Activated T-helper 2 cell treated with anti-CD3 and anti-CD28 coated beads, Interferon-gamma antibody, Interleukin-2, Interleukin-4, amounts not matched to agents 10 μg/mL and 5 μg/mL and 100 μg/mL, durations not matched to agents 14 hours and 24 hours and 36 hours (primary cell): ENCODE measurements at regions not wholly inside any gene's neighbourhood (a gene's known extent, or its start where the extent isn't known, plus 50 kb on each side); places are given as distances from the start of the nearest gene placed in this dataset.

Experiments
- DNase-seq: peaks from one replicate; pipeline ENCODE4 v3.0.0; 2021; ENCODE audit warnings: low spot score
- H3K27ac Mint-ChIP-seq: one replicate; pipeline ENCODE4 v1.8.0; 2021; ENCODE audit warnings: mixed read lengths
- H3K27me3 Mint-ChIP-seq: one replicate; pipeline ENCODE4 v1.8.0; 2021; ENCODE audit warnings: low read depth, mixed read lengths
- H3K36me3 Mint-ChIP-seq: one replicate; pipeline ENCODE4 v1.8.0; 2021; ENCODE audit warnings: low read depth, mixed read lengths
- H3K4me1 Mint-ChIP-seq: one replicate; pipeline ENCODE4 v1.8.0; 2021; ENCODE audit warnings: low read depth, mixed read lengths
- H3K4me3 Mint-ChIP-seq: one replicate; pipeline ENCODE4 v1.8.0; 2021; ENCODE audit warnings: low read depth, mild to moderate bottlenecking, moderate library complexity, mixed read lengths
- H3K9me3 Mint-ChIP-seq: one replicate; pipeline ENCODE4 v1.8.0; 2021; ENCODE audit warnings: mixed read lengths
- intact Hi-C: fragments of 100-400 bp; cut with micrococcal nuclease; formaldehyde crosslinking; loops from one replicate; pipeline ENCODE4 v1.15.1; 2023

GRCh38 chr2:121965661-121966060 lies 210.2 kb downstream of the TSN start:
- peaks cover 5% of the 10 kb centered on the region for H3K27me3 Mint-ChIP-seq
- H3K9me3 Mint-ChIP-seq, result no peaks in the 10 kb centered on the region
- H3K4me3 Mint-ChIP-seq, result no peak overlapping the region
- intact Hi-C loops, result no loop called here
- no peaks in the 10 kb centered on the region for H3K4me1 Mint-ChIP-seq
- H3K36me3 Mint-ChIP-seq, result no peaks in the 10 kb centered on the region
- no peak overlapping the region for H3K27ac Mint-ChIP-seq
- DNase-seq, result no peak

GRCh38 chr2:121966663-121967062 lies 211.2 kb downstream of the TSN start:
- H3K9me3 Mint-ChIP-seq, result no peaks in the 10 kb centered on the region
- no peaks in the 10 kb centered on the region for H3K4me1 Mint-ChIP-seq
- intact Hi-C loops, result no loop called here
- no peak overlapping the region for H3K4me3 Mint-ChIP-seq
- no peak overlapping the region for H3K27ac Mint-ChIP-seq
- no peaks in the 10 kb centered on the region for H3K36me3 Mint-ChIP-seq
- H3K27me3 Mint-ChIP-seq, result peaks cover 5% of the 10 kb centered on the region
- DNase-seq, result no peak

- H3K27ac Mint-ChIP-seq, result no peak overlapping the region
- no peaks in the 10 kb centered on the region for H3K4me1 Mint-ChIP-seq
These were observed 213.7 kb downstream of the TSN start for GRCh38 chr2:121969166-121969565.

GRCh38 chr2:121969766-121970639 lies 214.6 kb downstream of the TSN start:
- intact Hi-C loops, result loop anchor here (10.0 kb wide), 1 partner anchor 175 kb away; no protein-coding TSS in a partner anchor
- H3K4me1 Mint-ChIP-seq, result peaks cover 3% of the 10 kb centered on the region
- DNase-seq, result no peak
- H3K36me3 Mint-ChIP-seq, result no peaks in the 10 kb centered on the region
- H3K4me3 Mint-ChIP-seq, result no peak overlapping the region
- H3K27ac Mint-ChIP-seq, result no peak overlapping the region
- H3K9me3 Mint-ChIP-seq, result no peaks in the 10 kb centered on the region
- H3K27me3 Mint-ChIP-seq, result peaks cover 5% of the 10 kb centered on the region

More at GRCh38 chr2:121969166-121969565, 213.7 kb downstream of the TSN start:
- Mint-ChIP-seq H3K4me3 (no peak overlapping the region), H3K9me3 (no peaks in the 10 kb centered on the region), H3K36me3 (no peaks in the 10 kb centered on the region), H3K27me3 (peaks cover 5% of the 10 kb centered on the region)
- intact Hi-C loops, result no loop called here
- no peak for DNase-seq

- no peaks in the 10 kb centered on the region for H3K36me3 Mint-ChIP-seq
- H3K4me3 Mint-ChIP-seq, result no peak overlapping the region
- peaks cover 5% of the 10 kb centered on the region for H3K27me3 Mint-ChIP-seq
- DNase-seq, result no peak
- H3K9me3 Mint-ChIP-seq, result no peaks in the 10 kb centered on the region
- peaks cover 5% of the 10 kb centered on the region for H3K4me1 Mint-ChIP-seq
- intact Hi-C loops, result loop anchor here (10.0 kb wide), 1 partner anchor 173 kb away; no protein-coding TSS in a partner anchor
- H3K27ac Mint-ChIP-seq, result no peak overlapping the region
These were observed 216.8 kb downstream of the TSN start for GRCh38 chr2:121972203-121972602.

GRCh38 chr2:121974897-121975661 lies 219.6 kb downstream of the TSN start:
- Mint-ChIP-seq H3K36me3 (no peaks in the 10 kb centered on the region), H3K9me3 (no peaks in the 10 kb centered on the region), H3K4me3 (peak overlapping the region; percentile 56), H3K27ac (no peak overlapping the region), H3K27me3 (peaks cover 3% of the 10 kb centered on the region), H3K4me1 (peaks cover 5% of the 10 kb centered on the region)
- intact Hi-C loops, result loop anchor here (10.0 kb wide), 1 partner anchor 170 kb away; no protein-coding TSS in a partner anchor
- DNase-seq, result peak; percentile 29

- DNase-seq, result no peak
- Mint-ChIP-seq H3K9me3 (no peaks in the 10 kb centered on the region), H3K36me3 (no peaks in the 10 kb centered on the region), H3K27ac (no peak overlapping the region), H3K27me3 (peaks cover 3% of the 10 kb centered on the region), H3K4me3 (no peak overlapping the region), H3K4me1 (peaks cover 5% of the 10 kb centered on the region)
- intact Hi-C loops, result loop anchor here (10.0 kb wide), 1 partner anchor 168 kb away; no protein-coding TSS in a partner anchor
These were observed 221.5 kb downstream of the TSN start for GRCh38 chr2:121976926-121977325.

GRCh38 chr2:121977326-121977725 lies 221.9 kb downstream of the TSN start:
- no peaks in the 10 kb centered on the region for H3K9me3 Mint-ChIP-seq
- peaks cover 3% of the 10 kb centered on the region for H3K27me3 Mint-ChIP-seq
- H3K36me3 Mint-ChIP-seq, result no peaks in the 10 kb centered on the region
- no peak for DNase-seq
- peaks cover 5% of the 10 kb centered on the region for H3K4me1 Mint-ChIP-seq
- H3K27ac Mint-ChIP-seq, result no peak overlapping the region
- intact Hi-C loops, result loop anchor here (10.0 kb wide), 1 partner anchor 167 kb away; no protein-coding TSS in a partner anchor
- H3K4me3 Mint-ChIP-seq, result no peak overlapping the region

- no peaks in the 10 kb centered on the region for H3K9me3 Mint-ChIP-seq
- no peaks in the 10 kb centered on the region for H3K36me3 Mint-ChIP-seq
- peaks cover 4% of the 10 kb centered on the region for H3K27me3 Mint-ChIP-seq
- DNase-seq, result no peak
- H3K4me3 Mint-ChIP-seq, result no peak overlapping the region
- intact Hi-C loops, result no loop called here
- H3K27ac Mint-ChIP-seq, result no peak overlapping the region
- no peaks in the 10 kb centered on the region for H3K4me1 Mint-ChIP-seq
These were observed 237.2 kb downstream of the TSN start for GRCh38 chr2:121992700-121993099.

GRCh38 chr2:121993682-121994081 lies 238.2 kb downstream of the TSN start:
- no peak for DNase-seq
- intact Hi-C loops, result no loop called here
- H3K4me3 Mint-ChIP-seq, result no peak overlapping the region
- no peak overlapping the region for H3K27ac Mint-ChIP-seq
- no peaks in the 10 kb centered on the region for H3K9me3 Mint-ChIP-seq
- no peaks in the 10 kb centered on the region for H3K4me1 Mint-ChIP-seq
- H3K36me3 Mint-ChIP-seq, result no peaks in the 10 kb centered on the region
- H3K27me3 Mint-ChIP-seq, result peaks cover 4% of the 10 kb centered on the region

- intact Hi-C loops, result no loop called here
- Mint-ChIP-seq H3K36me3 (no peaks in the 10 kb centered on the region), H3K4me1 (no peaks in the 10 kb centered on the region), H3K27ac (no peak overlapping the region), H3K27me3 (peaks cover 4% of the 10 kb centered on the region), H3K9me3 (no peaks in the 10 kb centered on the region), H3K4me3 (no peak overlapping the region)
- no peak for DNase-seq
These were observed 239.1 kb downstream of the TSN start for GRCh38 chr2:121994238-121995206.

- Mint-ChIP-seq H3K36me3 (no peaks in the 10 kb centered on the region), H3K27me3 (no peaks in the 10 kb centered on the region), H3K9me3 (no peaks in the 10 kb centered on the region), H3K4me3 (no peak overlapping the region), H3K27ac (no peak overlapping the region), H3K4me1 (no peaks in the 10 kb centered on the region)
- intact Hi-C loops, result no loop called here
- no peak for DNase-seq
These were observed 243.3 kb downstream of the TSN start for GRCh38 chr2:121998751-121999150.
